Neuronal stem cell (in vitro differentiated cells): ENCODE measurements at regions not wholly inside any gene's neighbourhood (a gene's known extent, or its start where the extent isn't known, plus 50 kb on each side); places are given as distances from the start of the nearest gene placed in this dataset.

Experiments used
- DNase-seq: peaks from one replicate; pipeline ENCODE4 v3.0.0-alpha.2; 2013; ENCODE audit warnings: low spot score
- H2AFZ ChIP-seq: one replicate; pipeline ENCODE4 v1.6.1; 2013; ENCODE audit warnings: mild to moderate bottlenecking, low read length, inconsistent platforms
- H2AK5ac ChIP-seq: 2 replicates; pipeline ENCODE4 v1.6.1; 2013; ENCODE audit warnings: low read depth, mild to moderate bottlenecking, inconsistent platforms, low read length, moderate library complexity, mixed read lengths
- H2BK120ac ChIP-seq: 2 replicates; pipeline ENCODE4 v1.6.1; 2013; ENCODE audit warnings: low read depth, mild to moderate bottlenecking, inconsistent platforms, low read length, moderate library complexity, mixed read lengths
- H2BK12ac ChIP-seq: one replicate; pipeline ENCODE4 v1.6.1; 2013; ENCODE audit warnings: low read length, inconsistent platforms
- H2BK15ac ChIP-seq: 2 replicates; pipeline ENCODE4 v1.6.1; 2013; ENCODE audit warnings: mild to moderate bottlenecking, low read length, inconsistent platforms, mixed read lengths
- H2BK5ac ChIP-seq: one replicate; pipeline ENCODE4 v1.6.1; 2013; ENCODE audit warnings: inconsistent platforms, mild to moderate bottlenecking, low read length, moderate library complexity
- H3K14ac ChIP-seq: one replicate; pipeline ENCODE4 v1.6.1; 2013; ENCODE audit warnings: low read length, inconsistent platforms
- H3K18ac ChIP-seq: 2 replicates; pipeline ENCODE4 v1.6.1; 2013; ENCODE audit warnings: low read length, inconsistent platforms
- H3K23ac ChIP-seq: 2 replicates; pipeline ENCODE4 v1.6.1; 2013; ENCODE audit warnings: low read depth, mild to moderate bottlenecking, mixed read lengths, low read length, inconsistent platforms; ENCODE audit not compliant: poor library complexity
- H3K27ac ChIP-seq: replicated peaks from 3 replicates; pipeline ENCODE4 v1.5.1; 2013; ENCODE audit warnings: low read length, inconsistent platforms
- H3K27me3 ChIP-seq, 3 experiments: 2 replicates each; pipeline ENCODE4 v1.6.1; 2013; ENCODE audit warnings: low read length in 3 of 3, mild to moderate bottlenecking in 2 of 3, inconsistent platforms in 1 of 3, low read depth in 1 of 3, mixed read lengths in 1 of 3, moderate library complexity in 1 of 3; ENCODE audit not compliant: control insufficient read depth in 3 of 3, insufficient read depth in 3 of 3
- H3K36me3 ChIP-seq, 2 donors: replicated peaks in 1 of 2; 2 replicates each; pipeline ENCODE4 v1.6.1; 2013; ENCODE audit warnings: low read length in 2 of 2; ENCODE audit not compliant: control insufficient read depth in 2 of 2, insufficient read depth in 2 of 2
- H3K4ac ChIP-seq: 2 replicates; pipeline ENCODE4 v1.6.1; 2013; ENCODE audit warnings: inconsistent platforms, mild to moderate bottlenecking, low read length, moderate library complexity
- H3K4me1 ChIP-seq, 2 donors: 1 replicate in 1 of 2; 2 replicates in 1 of 2; pipeline ENCODE4 v1.6.1; 2013; ENCODE audit warnings: low read length in 2 of 2, low read depth in 1 of 2; ENCODE audit not compliant: control insufficient read depth in 2 of 2, insufficient read depth in 1 of 2
- H3K4me2 ChIP-seq: one replicate; pipeline ENCODE4 v1.6.1; 2013; ENCODE audit warnings: mild to moderate bottlenecking, low read length, inconsistent platforms; ENCODE audit not compliant: insufficient read depth, poor library complexity, severe bottlenecking
- H3K4me3 ChIP-seq, 2 donors: 2 replicates each; pipeline ENCODE4 v1.5.1; 2013; ENCODE audit warnings: low read length in 2 of 2, mild to moderate bottlenecking in 2 of 2, inconsistent platforms in 1 of 2, moderate library complexity in 1 of 2
- H3K79me1 ChIP-seq: one replicate; pipeline ENCODE4 v1.6.1; 2013; ENCODE audit warnings: low read depth, mild to moderate bottlenecking, inconsistent platforms, low read length, moderate library complexity
- H3K9ac ChIP-seq: one replicate; pipeline ENCODE4 v1.6.1; 2013; ENCODE audit warnings: mild to moderate bottlenecking, low read depth, low read length, inconsistent platforms; ENCODE audit not compliant: poor library complexity
- H3K9me3 ChIP-seq, 2 donors: replicated peaks in 1 of 2; 2 replicates each; pipeline versions ENCODE3 to v1.6.1; 2013; ENCODE audit warnings: low read length in 2 of 2, mild to moderate bottlenecking in 2 of 2, inconsistent platforms in 1 of 2, low read depth in 1 of 2, mixed read lengths in 1 of 2, moderate library complexity in 1 of 2; ENCODE audit not compliant: control insufficient read depth in 2 of 2, insufficient read depth in 1 of 2
- H4K8ac ChIP-seq: one replicate; pipeline ENCODE4 v1.6.1; 2013; ENCODE audit warnings: low read depth, mild to moderate bottlenecking, inconsistent platforms, low read length, moderate library complexity
- H4K91ac ChIP-seq: one replicate; pipeline ENCODE4 v1.6.1; 2013; ENCODE audit warnings: low read length, low read depth, mild to moderate bottlenecking, inconsistent platforms; ENCODE audit not compliant: poor library complexity
- WGBS, 2 donors: extraction: QIAGEN DNeasy Blood & Tissue Kit; methylation state at CpG; one replicate each; pipeline ENCODE4 v1.1.7; 2013; ENCODE audit warnings: missing lambda C conversion rate in 2 of 2, mixed read lengths in 1 of 2; ENCODE audit not compliant: insufficient read length in 2 of 2, insufficient replicate concordance in 1 of 2; ENCODE audit errors: extremely low coverage in 2 of 2; 5-methylcytosine and 5-hydroxymethylcytosine counted together

GRCh38 chr1:58390091-58390490 lies 156.4 kb downstream of the OMA1 start:
- H2AK5ac ChIP-seq, result no peak overlapping the region
- H2BK12ac ChIP-seq, result no peak overlapping the region
- no CpG with 5 or more reads among the region's 1 CpG for WGBS, 2 donors
- H2AFZ ChIP-seq, result no peak overlapping the region
- H3K27ac ChIP-seq, result no peak overlapping the region
- H3K14ac ChIP-seq, result no peak overlapping the region
- no peaks in the 10 kb centered on the region for H3K79me1 ChIP-seq
- no peak for DNase-seq
- no peak overlapping the region for H2BK120ac ChIP-seq
- H3K36me3 ChIP-seq, result no peaks in the 10 kb centered on the region
- no peaks in the 10 kb centered on the region for H3K27me3 ChIP-seq
- H2BK5ac ChIP-seq, result no peak overlapping the region
- H3K4me3 ChIP-seq, result no peak overlapping the region
- no peak overlapping the region for H2BK15ac ChIP-seq
- peaks cover 3 to 6% of the 10 kb centered on the region in 2 donors for H3K4me1 ChIP-seq
- H3K23ac ChIP-seq, result no peak overlapping the region
- no peak overlapping the region for H3K4ac ChIP-seq
- no peak overlapping the region for H4K8ac ChIP-seq
- H3K18ac ChIP-seq, result no peak overlapping the region
- no peak overlapping the region for H3K9ac ChIP-seq
- H4K91ac ChIP-seq, result no peak overlapping the region
- no peak overlapping the region for H3K4me2 ChIP-seq
- no peaks in the 10 kb centered on the region for H3K9me3 ChIP-seq

- no peak overlapping the region for H4K91ac ChIP-seq
- no peak overlapping the region for H3K18ac ChIP-seq
- no peak overlapping the region for H2AK5ac ChIP-seq
- peaks cover 0 to 7% of the 10 kb centered on the region in 2 donors for H3K9me3 ChIP-seq
- peaks cover 0 to 2% of the 10 kb centered on the region in 2 donors for H3K4me1 ChIP-seq
- no peak overlapping the region for H3K14ac ChIP-seq
- H3K4ac ChIP-seq, result no peak overlapping the region
- no peak overlapping the region for H2BK120ac ChIP-seq
- no peak overlapping the region for H3K23ac ChIP-seq
- no peak overlapping the region for H3K9ac ChIP-seq
- WGBS, 2 donors, result no CpG with 5 or more reads among the region's 2 CpGs
- no peak overlapping the region for H3K4me3 ChIP-seq
- DNase-seq, result no peak
- H3K27me3 ChIP-seq, result no peaks in the 10 kb centered on the region
- no peak overlapping the region for H2BK5ac ChIP-seq
- no peaks in the 10 kb centered on the region for H3K79me1 ChIP-seq
- no peak overlapping the region for H4K8ac ChIP-seq
- no peak overlapping the region for H3K4me2 ChIP-seq
- H2AFZ ChIP-seq, result no peak overlapping the region
- no peak overlapping the region for H2BK15ac ChIP-seq
- H2BK12ac ChIP-seq, result no peak overlapping the region
- H3K36me3 ChIP-seq, result no peaks in the 10 kb centered on the region
- H3K27ac ChIP-seq, result no peak overlapping the region
Observed at GRCh38 chr1:58380345-58380744, 166.2 kb downstream of the OMA1 start.

GRCh38 chr1:58367217-58367616 lies 179.3 kb downstream of the OMA1 start:
- no peak overlapping the region for H2AK5ac ChIP-seq
- no peak overlapping the region for H3K9ac ChIP-seq
- H2BK12ac ChIP-seq, result no peak overlapping the region
- no peak overlapping the region for H3K14ac ChIP-seq
- H4K8ac ChIP-seq, result no peak overlapping the region
- peaks cover 6 to 14% of the 10 kb centered on the region in 2 donors for H3K9me3 ChIP-seq
- no peak overlapping the region for H3K23ac ChIP-seq
- no peak overlapping the region for H2BK5ac ChIP-seq
- H2AFZ ChIP-seq, result no peak overlapping the region
- no peak overlapping the region for H2BK120ac ChIP-seq
- H3K4me3 ChIP-seq, result no peak overlapping the region
- peaks cover 0 to 1% (median 0%) of the 10 kb centered on the region in 3 experiments for H3K27me3 ChIP-seq
- peaks cover 7 to 15% of the 10 kb centered on the region in 2 donors for H3K4me1 ChIP-seq
- no peak overlapping the region for H3K4me2 ChIP-seq
- H4K91ac ChIP-seq, result no peak overlapping the region
- no peak overlapping the region for H3K4ac ChIP-seq
- no peak overlapping the region for H2BK15ac ChIP-seq
- no peaks in the 10 kb centered on the region for H3K79me1 ChIP-seq
- no peaks in the 10 kb centered on the region for H3K36me3 ChIP-seq
- DNase-seq, result no peak
- no peak overlapping the region for H3K18ac ChIP-seq
- H3K27ac ChIP-seq, result no peak overlapping the region

GRCh38 chr1:58365328-58365727 lies 181.2 kb downstream of the OMA1 start:
- Histone ChIP-seq H2BK5ac (no peak overlapping the region), H3K23ac (no peak overlapping the region), H2BK120ac (no peak overlapping the region), H3K4me3 (no peak overlapping the region), H3K18ac (no peak overlapping the region), H3K79me1 (no peaks in the 10 kb centered on the region), H4K91ac (no peak overlapping the region), H2BK12ac (no peak overlapping the region), H3K4ac (no peak overlapping the region), H3K27me3 (no peaks in the 10 kb centered on the region), H3K27ac (no peak overlapping the region), H3K14ac (no peak overlapping the region), H2BK15ac (no peak overlapping the region), H3K36me3 (no peaks in the 10 kb centered on the region), H3K4me2 (no peak overlapping the region), H3K9ac (no peak overlapping the region), H2AK5ac (no peak overlapping the region), H2AFZ (no peak overlapping the region), H3K9me3 (no peaks in the 10 kb centered on the region), H4K8ac (no peak overlapping the region), H3K4me1 (peaks cover 7 to 15% of the 10 kb centered on the region in 2 donors)
- no CpG with 5 or more reads among the region's 2 CpGs for WGBS, 2 donors
- no peak for DNase-seq
